HEK293T (cell line): ENCODE measurements at regions not wholly inside any gene's neighbourhood (a gene's known extent, or its start where the extent isn't known, plus 50 kb on each side); places are given as distances from the start of the nearest gene placed in this dataset.

Source experiments
- BHLHE40 ChIP-seq: fragments of 450-650 bp; IDR thresholded peaks from 2 replicates; pipeline ENCODE4 v1.6.1; 2016; ENCODE audit warnings: mild to moderate bottlenecking, moderate library complexity, borderline replicate concordance
- HDGF ChIP-seq: fragments of 450-650 bp; IDR thresholded peaks from 2 replicates; pipeline ENCODE4 v1.6.1; 2017; ENCODE audit warnings: antibody characterized with exemption, borderline replicate concordance
- PKNOX1 ChIP-seq: fragments of 450-650 bp; IDR thresholded peaks from 2 replicates; pipeline ENCODE4 v1.6.1; 2016
- SP1 ChIP-seq: fragments of 450-650 bp; IDR thresholded peaks from 2 replicates; pipeline ENCODE4 v1.6.1; 2017
- TARDBP ChIP-seq: fragments of 450-650 bp; IDR thresholded peaks from 2 replicates; pipeline ENCODE4 v1.6.1; 2016

DNA sequence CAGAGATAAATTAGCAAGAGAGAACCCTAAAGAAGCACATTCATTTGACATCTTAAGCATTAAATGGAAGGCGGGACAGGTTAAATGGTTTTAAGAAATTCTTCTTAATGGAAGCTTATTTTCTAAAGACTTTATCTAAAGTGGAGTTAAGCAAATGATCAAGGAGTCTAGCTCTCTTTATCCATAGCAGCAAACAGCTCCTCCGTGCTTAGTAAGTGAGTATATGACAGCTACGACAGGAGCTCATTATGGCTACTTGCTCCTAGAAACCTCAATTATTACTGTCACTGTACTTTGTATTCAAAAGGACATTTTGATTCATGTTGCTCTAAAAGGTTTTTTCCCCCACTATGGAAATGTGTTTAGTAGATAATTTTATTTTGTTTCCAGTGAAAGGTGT, 444.9 kb downstream of the TMX3 start:
- TF ChIP-seq SP1 = no peak
- no peak for TF ChIP-seq BHLHE40
- no peak for TF ChIP-seq PKNOX1
- TF ChIP-seq HDGF = no peak
- no peak for TF ChIP-seq TARDBP
